ENCODE measurements at regions not wholly inside any gene's neighbourhood (a gene's known extent, or its start where the extent isn't known, plus 50 kb on each side); places are given as distances from the start of the nearest gene placed in this dataset.
A peak's percentile ranks its signal among the peaks of the same experiment; 100 is the strongest.

DNA sequence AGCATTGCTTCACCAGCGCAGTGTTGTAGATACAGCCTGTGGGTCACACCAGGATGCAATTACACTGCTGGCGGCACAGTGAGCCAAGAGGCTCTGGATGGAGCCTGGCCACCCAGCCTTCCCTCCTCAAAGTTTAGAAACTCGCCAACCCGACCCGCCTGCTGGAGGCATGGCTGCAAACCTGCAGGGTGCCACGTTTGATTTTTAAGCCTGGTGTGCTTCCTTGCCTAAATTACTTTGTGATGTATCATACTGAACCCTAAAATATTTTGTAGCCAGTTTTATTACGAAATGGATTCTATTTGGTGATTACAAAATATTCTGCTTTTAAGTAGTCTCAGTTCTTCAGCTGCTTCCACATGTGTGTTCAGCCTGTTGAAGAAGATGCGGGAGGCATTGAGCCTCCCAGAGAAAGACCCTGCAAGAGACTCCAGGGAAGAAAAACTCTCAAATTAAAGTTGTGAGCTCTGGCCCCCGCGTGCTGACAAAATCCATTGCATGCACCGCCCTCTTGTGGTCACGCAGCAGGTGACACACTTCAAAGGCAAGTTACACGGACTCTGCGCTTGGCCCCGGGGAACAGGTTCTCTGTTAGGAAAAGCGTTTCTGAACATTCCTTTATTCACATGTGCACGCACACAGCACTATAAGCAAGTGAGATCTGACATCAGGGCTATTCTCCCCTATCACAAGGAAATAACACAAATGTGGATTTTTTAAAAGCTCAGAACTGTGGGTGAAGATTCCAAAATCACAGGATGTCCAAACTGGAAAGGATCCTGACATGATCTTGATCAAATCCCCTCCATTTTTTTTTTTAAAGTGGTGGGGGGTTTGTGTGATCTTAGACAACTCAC, 63.0 kb upstream of the TWIST2 start:
- Mint-ChIP-seq H3K27me3 (ENCODE audit: low read depth) (peaks cover 3% of the 10 kb centered on the region), H3K9me3 (peaks cover 17% of the 10 kb centered on the region), H3K4me3 (no peak overlapping the region), H3K36me3 (no peaks in the 10 kb centered on the region), H3K4me1 (peaks cover 5% of the 10 kb centered on the region), H3K27ac (no peak overlapping the region)
- DNase-seq (ENCODE audit: low spot score in 2 of 2, unreplicated experiment in 2 of 2): peak; percentile 60 to 83
- TF ChIP-seq, protein P1, sequence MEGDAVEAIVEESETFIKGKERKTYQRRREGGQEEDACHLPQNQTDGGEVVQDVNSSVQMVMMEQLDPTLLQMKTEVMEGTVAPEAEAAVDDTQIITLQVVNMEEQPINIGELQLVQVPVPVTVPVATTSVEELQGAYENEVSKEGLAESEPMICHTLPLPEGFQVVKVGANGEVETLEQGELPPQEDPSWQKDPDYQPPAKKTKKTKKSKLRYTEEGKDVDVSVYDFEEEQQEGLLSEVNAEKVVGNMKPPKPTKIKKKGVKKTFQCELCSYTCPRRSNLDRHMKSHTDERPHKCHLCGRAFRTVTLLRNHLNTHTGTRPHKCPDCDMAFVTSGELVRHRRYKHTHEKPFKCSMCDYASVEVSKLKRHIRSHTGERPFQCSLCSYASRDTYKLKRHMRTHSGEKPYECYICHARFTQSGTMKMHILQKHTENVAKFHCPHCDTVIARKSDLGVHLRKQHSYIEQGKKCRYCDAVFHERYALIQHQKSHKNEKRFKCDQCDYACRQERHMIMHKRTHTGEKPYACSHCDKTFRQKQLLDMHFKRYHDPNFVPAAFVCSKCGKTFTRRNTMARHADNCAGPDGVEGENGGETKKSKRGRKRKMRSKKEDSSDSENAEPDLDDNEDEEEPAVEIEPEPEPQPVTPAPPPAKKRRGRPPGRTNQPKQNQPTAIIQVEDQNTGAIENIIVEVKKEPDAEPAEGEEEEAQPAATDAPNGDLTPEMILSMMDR (IDR thresholded peaks at IDR 0.05; ENCODE audit: unreplicated experiment): peak; percentile 97

DNA sequence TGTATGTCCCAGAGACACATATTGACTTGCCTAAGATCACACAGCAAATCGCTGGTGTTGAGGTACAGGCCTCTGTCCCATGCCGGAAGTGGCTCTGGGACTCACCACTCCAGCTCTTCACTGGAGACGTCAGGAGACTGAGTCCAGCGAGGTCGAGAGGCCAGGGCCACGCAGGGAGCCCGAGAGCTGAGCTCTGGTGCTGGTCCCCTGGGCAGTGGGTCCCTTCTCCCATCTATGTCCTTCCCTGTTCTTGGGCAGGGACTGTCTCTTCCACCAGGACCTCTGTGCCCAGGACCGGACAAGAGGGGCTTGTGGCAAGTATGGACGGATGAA, 62.4 kb upstream of the TWIST2 start:
- Mint-ChIP-seq H3K36me3 (no peaks in the 10 kb centered on the region), H3K4me1 (peaks cover 9% of the 10 kb centered on the region), H3K4me3 (no peak overlapping the region), H3K27ac (no peak overlapping the region), H3K9me3 (peaks cover 15% of the 10 kb centered on the region), H3K27me3 (ENCODE audit: low read depth) (peaks cover 3% of the 10 kb centered on the region)
- no peak for DNase-seq (ENCODE audit: low spot score in 2 of 2, unreplicated experiment in 2 of 2)
- TF ChIP-seq, protein P1 (IDR thresholded peaks at IDR 0.05; ENCODE audit: unreplicated experiment): no peak

DNA sequence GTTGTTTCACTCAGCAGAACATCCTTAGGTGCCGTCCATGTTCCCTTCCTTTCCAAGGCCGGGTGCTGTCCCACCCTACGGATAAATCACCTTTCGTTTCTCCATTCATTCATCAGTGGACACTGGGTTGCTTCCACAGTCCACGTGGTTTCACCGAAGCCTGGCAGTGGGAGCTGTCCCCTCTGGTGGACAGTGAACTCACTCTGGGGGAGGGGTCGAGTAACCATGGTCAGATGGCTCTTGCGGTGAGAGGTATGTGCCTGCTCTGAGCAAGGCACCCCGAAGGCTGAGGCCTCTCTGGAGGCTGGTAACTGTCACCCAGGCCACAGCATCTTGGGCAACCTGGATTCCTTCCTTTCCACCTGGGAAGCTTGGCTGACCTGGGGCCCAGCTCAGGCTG, 61.5 kb upstream of the TWIST2 start:
- peaks cover 13% of the 10 kb centered on the region for H3K4me1 Mint-ChIP-seq
- H3K27ac Mint-ChIP-seq: no peak overlapping the region
- DNase-seq (ENCODE audit: low spot score in 2 of 2, unreplicated experiment in 2 of 2): no peak
- peaks cover 6% of the 10 kb centered on the region for H3K9me3 Mint-ChIP-seq
- H3K4me3 Mint-ChIP-seq: no peak overlapping the region
- TF ChIP-seq, protein P1 (IDR thresholded peaks at IDR 0.05; ENCODE audit: unreplicated experiment): no peak
- H3K36me3 Mint-ChIP-seq: no peaks in the 10 kb centered on the region
- peaks cover 3% of the 10 kb centered on the region for H3K27me3 Mint-ChIP-seq (ENCODE audit: low read depth)

DNA sequence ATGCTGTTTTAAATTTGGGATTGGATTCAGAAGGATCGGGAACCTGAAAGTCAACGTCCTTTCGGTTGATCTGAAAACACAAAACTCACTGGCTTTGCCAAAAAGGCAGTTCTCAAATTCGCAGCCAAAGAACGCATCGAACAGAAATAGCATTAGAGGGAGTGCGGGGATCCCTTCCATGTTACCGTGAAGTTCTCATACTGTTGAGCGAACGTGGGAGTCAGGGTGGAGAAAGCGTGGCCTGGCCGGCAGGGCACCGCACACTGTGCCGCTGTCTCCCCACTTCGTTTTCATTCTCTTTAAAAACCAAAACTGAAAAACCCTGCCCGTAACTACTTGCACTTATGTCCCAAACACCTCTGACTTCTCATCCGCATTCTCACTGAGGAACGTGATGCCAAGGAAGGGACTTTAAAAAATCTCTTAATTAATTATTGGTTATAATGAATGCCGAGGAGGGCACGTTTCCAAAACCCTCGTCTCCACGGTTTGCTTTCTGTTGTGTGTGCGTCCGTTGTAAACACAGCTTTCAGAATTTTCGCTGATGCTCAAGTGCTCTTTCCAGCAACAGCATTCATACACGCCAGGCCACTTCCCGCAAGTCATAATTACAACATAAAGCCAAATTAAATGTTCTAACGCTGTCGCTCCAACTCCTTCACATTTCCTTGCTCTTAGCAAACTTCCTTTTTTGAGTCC, 60.9 kb upstream of the TWIST2 start:
- peaks cover 6% of the 10 kb centered on the region for H3K9me3 Mint-ChIP-seq
- H3K4me1 Mint-ChIP-seq: peaks cover 13% of the 10 kb centered on the region
- TF ChIP-seq, protein P1 (IDR thresholded peaks at IDR 0.05; ENCODE audit: unreplicated experiment): no peak
- H3K4me3 Mint-ChIP-seq: no peak overlapping the region
- H3K27ac Mint-ChIP-seq: peak overlapping the region; percentile 63
- no peak for DNase-seq (ENCODE audit: low spot score in 2 of 2, unreplicated experiment in 2 of 2)
- H3K27me3 Mint-ChIP-seq (ENCODE audit: low read depth): peaks cover 3% of the 10 kb centered on the region
- no peaks in the 10 kb centered on the region for H3K36me3 Mint-ChIP-seq

DNA sequence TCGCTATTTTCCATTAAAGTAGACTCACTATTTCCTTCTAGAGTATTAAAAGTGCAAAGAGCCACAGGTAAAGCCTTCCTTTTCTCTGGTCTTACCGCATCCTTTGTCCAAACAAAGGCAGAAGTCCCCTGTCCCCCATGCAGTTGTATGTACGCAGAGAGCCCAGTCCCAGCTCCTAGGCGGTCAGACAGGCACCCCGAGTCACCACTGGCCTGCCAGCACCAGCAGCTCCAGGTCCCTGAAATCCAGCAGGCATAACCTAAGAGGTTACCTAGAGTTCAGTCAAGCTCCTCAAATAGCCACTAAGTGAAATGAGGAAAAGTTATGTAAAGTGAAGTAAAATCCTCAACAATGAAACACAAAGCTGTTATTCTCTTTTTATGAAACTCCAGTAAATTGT, 60.4 kb upstream of the TWIST2 start:
- no peak for DNase-seq (ENCODE audit: low spot score in 2 of 2, unreplicated experiment in 2 of 2)
- no peak overlapping the region for H3K4me3 Mint-ChIP-seq

More for the DNA sequence above, 60.4 kb upstream of the TWIST2 start:
- no peaks in the 10 kb centered on the region for H3K36me3 Mint-ChIP-seq
- H3K4me1 Mint-ChIP-seq: peaks cover 13% of the 10 kb centered on the region
- peaks cover 1% of the 10 kb centered on the region for H3K27me3 Mint-ChIP-seq (ENCODE audit: low read depth)
- TF ChIP-seq, protein P1 (IDR thresholded peaks at IDR 0.05; ENCODE audit: unreplicated experiment): no peak
- peak overlapping the region; percentile 63 for H3K27ac Mint-ChIP-seq
- H3K9me3 Mint-ChIP-seq: peaks cover under 1% of the 10 kb centered on the region
